HepG2 (cell line): ENCODE measurements at regions not wholly inside any gene's neighbourhood (a gene's known extent, or its start where the extent isn't known, plus 50 kb on each side); places are given as distances from the start of the nearest gene placed in this dataset.

Experiments used
- CTCF ChIP-seq: sonication (generic); formaldehyde crosslinking; IDR thresholded peaks from 2 replicates; pipeline ENCODE4 v1.5.0; 2020; ENCODE audit warnings: mild to moderate bottlenecking, missing genetic modification reagents, moderate library complexity
- DNMT3B ChIP-seq: conservative IDR thresholded peaks from 2 replicates; pipeline ENCODE4 v1.6.1; 2016; ENCODE audit warnings: missing biosample characterization, control low read depth

GRCh38 chr7:85423209-85423895 is 236.5 kb upstream of the SEMA3D start:
- TF ChIP-seq CTCF (no peak), DNMT3B (CRISPR knock-in tag) (no peak)
